B cell (primary cell): ENCODE measurements at regions not wholly inside any gene's neighbourhood (a gene's known extent, or its start where the extent isn't known, plus 50 kb on each side); places are given as distances from the start of the nearest gene placed in this dataset.

ENCODE experiments used
- EZH2 ChIP-seq: IDR thresholded peaks from 2 replicates; pipeline ENCODE4 v1.6.1; 2012; ENCODE audit warnings: borderline replicate concordance, low read depth, mild to moderate bottlenecking, moderate library complexity, low read length; ENCODE audit not compliant: insufficient read depth, poor library complexity, severe bottlenecking
- TF ChIP-seq, protein P1 (sequence below): fragments of 200-600 bp; IDR thresholded peaks from one replicate; pipeline ENCODE4 v1.8.0; 2022; ENCODE audit warnings: antibody characterized with exemption, mild to moderate bottlenecking

DNA sequence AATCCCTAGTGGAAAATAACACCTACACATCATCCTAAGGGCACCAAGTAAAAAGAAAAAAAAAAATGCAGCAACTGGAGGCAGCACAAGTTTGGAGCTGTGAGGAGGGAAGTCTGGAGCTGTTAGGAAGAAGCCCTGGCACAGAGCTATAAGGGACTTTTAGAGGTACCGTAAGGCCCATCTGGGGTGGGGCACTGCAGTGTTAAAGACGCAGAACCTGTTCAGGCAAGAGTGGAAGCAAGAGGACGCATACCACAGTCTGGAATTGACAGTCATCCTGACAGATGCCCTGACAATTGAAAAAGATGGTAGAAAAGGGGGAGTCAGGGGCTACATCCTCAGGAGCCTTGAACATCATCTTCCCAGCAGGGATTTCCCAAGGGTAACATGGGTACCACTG lies 195.9 kb upstream of the PLEKHG7 start:
- TF ChIP-seq, protein P1, sequence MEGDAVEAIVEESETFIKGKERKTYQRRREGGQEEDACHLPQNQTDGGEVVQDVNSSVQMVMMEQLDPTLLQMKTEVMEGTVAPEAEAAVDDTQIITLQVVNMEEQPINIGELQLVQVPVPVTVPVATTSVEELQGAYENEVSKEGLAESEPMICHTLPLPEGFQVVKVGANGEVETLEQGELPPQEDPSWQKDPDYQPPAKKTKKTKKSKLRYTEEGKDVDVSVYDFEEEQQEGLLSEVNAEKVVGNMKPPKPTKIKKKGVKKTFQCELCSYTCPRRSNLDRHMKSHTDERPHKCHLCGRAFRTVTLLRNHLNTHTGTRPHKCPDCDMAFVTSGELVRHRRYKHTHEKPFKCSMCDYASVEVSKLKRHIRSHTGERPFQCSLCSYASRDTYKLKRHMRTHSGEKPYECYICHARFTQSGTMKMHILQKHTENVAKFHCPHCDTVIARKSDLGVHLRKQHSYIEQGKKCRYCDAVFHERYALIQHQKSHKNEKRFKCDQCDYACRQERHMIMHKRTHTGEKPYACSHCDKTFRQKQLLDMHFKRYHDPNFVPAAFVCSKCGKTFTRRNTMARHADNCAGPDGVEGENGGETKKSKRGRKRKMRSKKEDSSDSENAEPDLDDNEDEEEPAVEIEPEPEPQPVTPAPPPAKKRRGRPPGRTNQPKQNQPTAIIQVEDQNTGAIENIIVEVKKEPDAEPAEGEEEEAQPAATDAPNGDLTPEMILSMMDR = no peak
- TF ChIP-seq EZH2 = no peak
